Nephron progenitor cell (in vitro differentiated cells): ENCODE measurements at regions not wholly inside any gene's neighbourhood (a gene's known extent, or its start where the extent isn't known, plus 50 kb on each side); places are given as distances from the start of the nearest gene placed in this dataset.

ENCODE experiments used
- DNase-seq: peaks from one replicate; pipeline ENCODE4 v3.0.0; 2021
- H3K27ac Mint-ChIP-seq: 2 replicates; pipeline ENCODE4 v1.8.0; 2021; ENCODE audit warnings: mild to moderate bottlenecking, moderate library complexity, mixed read lengths
- H3K27me3 Mint-ChIP-seq: 2 replicates; pipeline ENCODE4 v1.8.0; 2021; ENCODE audit warnings: mild to moderate bottlenecking, low read depth, mixed read lengths; ENCODE audit not compliant: poor library complexity
- H3K36me3 Mint-ChIP-seq: 2 replicates; pipeline ENCODE4 v1.8.0; 2021; ENCODE audit warnings: low read depth, mixed read lengths
- H3K4me1 Mint-ChIP-seq: 2 replicates; pipeline ENCODE4 v1.8.0; 2021; ENCODE audit warnings: mixed read lengths
- H3K4me3 Mint-ChIP-seq: 2 replicates; pipeline ENCODE4 v1.8.0; 2021; ENCODE audit warnings: mild to moderate bottlenecking, moderate library complexity, mixed read lengths
- H3K9me3 Mint-ChIP-seq: 2 replicates; pipeline ENCODE4 v1.8.0; 2021; ENCODE audit warnings: mild to moderate bottlenecking, moderate library complexity, mixed read lengths
- TF ChIP-seq, protein P1 (sequence below): fragments of 200-600 bp; sonication (generic); IDR thresholded peaks from 2 replicates; pipeline ENCODE4 v1.5.0; 2021; ENCODE audit warnings: antibody characterized with exemption

DNA sequence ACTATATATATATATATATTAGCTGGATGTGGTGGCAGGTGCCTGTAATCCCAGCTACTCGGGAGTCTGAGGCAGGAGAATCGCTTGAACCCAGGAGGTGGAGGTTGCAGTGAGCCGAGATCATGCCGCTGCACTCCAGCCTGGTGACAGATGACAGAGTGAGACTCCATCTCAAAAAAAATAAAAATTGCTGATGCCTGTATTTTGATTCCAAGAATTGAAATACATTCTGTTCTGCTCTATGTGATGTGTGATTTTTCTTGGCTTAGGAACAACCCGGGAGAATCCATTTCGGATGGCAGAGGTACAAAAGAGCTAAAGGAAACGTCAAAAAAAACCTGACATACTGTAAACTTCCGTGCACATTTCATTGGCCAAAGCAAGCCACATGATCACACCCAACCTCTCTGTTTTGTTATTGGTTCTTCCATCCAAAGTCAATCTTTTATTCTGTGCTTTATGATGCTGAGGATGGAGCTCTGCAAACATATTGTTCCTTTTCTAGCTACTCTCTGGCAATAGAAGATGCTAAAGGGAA lies 478.1 kb upstream of the MAP2 start:
- TF ChIP-seq, protein P1, sequence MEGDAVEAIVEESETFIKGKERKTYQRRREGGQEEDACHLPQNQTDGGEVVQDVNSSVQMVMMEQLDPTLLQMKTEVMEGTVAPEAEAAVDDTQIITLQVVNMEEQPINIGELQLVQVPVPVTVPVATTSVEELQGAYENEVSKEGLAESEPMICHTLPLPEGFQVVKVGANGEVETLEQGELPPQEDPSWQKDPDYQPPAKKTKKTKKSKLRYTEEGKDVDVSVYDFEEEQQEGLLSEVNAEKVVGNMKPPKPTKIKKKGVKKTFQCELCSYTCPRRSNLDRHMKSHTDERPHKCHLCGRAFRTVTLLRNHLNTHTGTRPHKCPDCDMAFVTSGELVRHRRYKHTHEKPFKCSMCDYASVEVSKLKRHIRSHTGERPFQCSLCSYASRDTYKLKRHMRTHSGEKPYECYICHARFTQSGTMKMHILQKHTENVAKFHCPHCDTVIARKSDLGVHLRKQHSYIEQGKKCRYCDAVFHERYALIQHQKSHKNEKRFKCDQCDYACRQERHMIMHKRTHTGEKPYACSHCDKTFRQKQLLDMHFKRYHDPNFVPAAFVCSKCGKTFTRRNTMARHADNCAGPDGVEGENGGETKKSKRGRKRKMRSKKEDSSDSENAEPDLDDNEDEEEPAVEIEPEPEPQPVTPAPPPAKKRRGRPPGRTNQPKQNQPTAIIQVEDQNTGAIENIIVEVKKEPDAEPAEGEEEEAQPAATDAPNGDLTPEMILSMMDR = no peak
- no peaks in the 10 kb centered on the region for H3K36me3 Mint-ChIP-seq
- no peak overlapping the region for H3K27ac Mint-ChIP-seq
- no peaks in the 10 kb centered on the region for H3K9me3 Mint-ChIP-seq
- DNase-seq = no peak
- H3K27me3 Mint-ChIP-seq = peaks cover 4% of the 10 kb centered on the region
- no peak overlapping the region for H3K4me3 Mint-ChIP-seq
- H3K4me1 Mint-ChIP-seq = peaks cover 5% of the 10 kb centered on the region

DNA sequence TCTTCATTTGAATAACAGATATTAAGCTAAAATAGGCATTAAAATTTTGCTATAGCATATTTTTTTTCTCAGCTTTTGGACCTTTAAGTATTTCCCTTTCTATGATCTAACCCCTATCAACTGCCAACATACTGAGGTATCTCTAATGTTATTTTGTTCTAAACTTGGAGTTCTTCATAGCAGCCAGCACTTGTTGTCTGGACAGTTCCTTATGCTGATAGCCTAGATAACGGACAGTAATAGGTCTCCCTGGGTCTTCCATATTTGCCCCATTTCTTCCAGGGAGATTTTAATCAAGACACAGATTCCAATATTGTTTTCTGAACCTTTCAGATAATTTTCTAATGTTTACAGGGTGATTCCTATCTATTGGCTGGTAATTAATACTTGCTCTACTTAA lies 475.8 kb upstream of the MAP2 start:
- H3K4me1 Mint-ChIP-seq = peaks cover 5% of the 10 kb centered on the region
- peaks cover 4% of the 10 kb centered on the region for H3K27me3 Mint-ChIP-seq
- TF ChIP-seq, protein P1 = no peak
- DNase-seq = no peak
- H3K36me3 Mint-ChIP-seq = no peaks in the 10 kb centered on the region
- peaks cover 8% of the 10 kb centered on the region for H3K9me3 Mint-ChIP-seq
- H3K4me3 Mint-ChIP-seq = no peak overlapping the region
- no peak overlapping the region for H3K27ac Mint-ChIP-seq

DNA sequence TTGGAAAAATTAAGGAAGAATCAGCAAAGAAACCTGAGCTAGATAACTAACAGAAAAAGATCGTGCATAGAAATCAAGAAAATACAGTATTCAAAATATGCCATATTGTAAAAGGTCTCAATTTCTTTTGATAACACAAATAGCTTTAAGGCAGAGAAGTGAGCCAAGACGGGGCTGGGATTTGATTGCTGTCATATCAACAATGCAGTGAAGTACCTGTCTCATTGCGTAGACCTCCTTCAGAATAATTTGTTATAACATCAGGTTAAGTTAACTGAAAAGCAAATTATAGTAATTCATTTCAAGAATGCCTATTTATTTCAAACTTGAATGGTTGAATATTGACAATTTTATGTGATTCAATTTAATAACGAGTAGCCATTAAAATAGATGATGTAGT lies 453.8 kb upstream of the MAP2 start:
- H3K27me3 Mint-ChIP-seq = no peaks in the 10 kb centered on the region
- H3K4me3 Mint-ChIP-seq = no peak overlapping the region
- H3K36me3 Mint-ChIP-seq = no peaks in the 10 kb centered on the region
- H3K9me3 Mint-ChIP-seq = peaks cover 4% of the 10 kb centered on the region
- H3K4me1 Mint-ChIP-seq = no peaks in the 10 kb centered on the region
- TF ChIP-seq, protein P1 = no peak
- no peak overlapping the region for H3K27ac Mint-ChIP-seq
- DNase-seq = no peak

DNA sequence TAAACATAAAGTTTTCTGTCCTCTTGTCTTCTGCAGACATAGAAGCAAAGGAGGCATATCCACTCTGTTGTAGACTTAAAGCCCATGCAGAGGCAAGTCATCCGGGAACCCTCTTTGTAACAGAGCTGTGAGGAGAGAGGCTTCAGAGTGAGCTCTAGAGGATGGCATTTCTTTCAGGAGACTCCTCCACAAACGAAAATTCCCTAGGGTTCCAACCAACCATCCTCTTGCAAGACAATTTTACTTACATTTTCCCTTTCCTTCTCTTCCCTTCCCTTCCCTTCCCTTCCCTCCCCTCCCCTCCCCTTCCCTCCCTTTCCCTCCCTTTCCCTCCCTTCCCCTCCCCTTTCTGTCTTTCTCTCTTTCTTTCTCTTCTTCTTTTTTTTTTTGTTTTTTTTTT lies 446.3 kb upstream of the MAP2 start:
- TF ChIP-seq, protein P1 = no peak
- no peaks in the 10 kb centered on the region for H3K4me1 Mint-ChIP-seq
- no peaks in the 10 kb centered on the region for H3K36me3 Mint-ChIP-seq
- no peaks in the 10 kb centered on the region for H3K27me3 Mint-ChIP-seq
- H3K9me3 Mint-ChIP-seq = no peaks in the 10 kb centered on the region
- no peak for DNase-seq
- H3K4me3 Mint-ChIP-seq = no peak overlapping the region
- H3K27ac Mint-ChIP-seq = no peak overlapping the region

DNA sequence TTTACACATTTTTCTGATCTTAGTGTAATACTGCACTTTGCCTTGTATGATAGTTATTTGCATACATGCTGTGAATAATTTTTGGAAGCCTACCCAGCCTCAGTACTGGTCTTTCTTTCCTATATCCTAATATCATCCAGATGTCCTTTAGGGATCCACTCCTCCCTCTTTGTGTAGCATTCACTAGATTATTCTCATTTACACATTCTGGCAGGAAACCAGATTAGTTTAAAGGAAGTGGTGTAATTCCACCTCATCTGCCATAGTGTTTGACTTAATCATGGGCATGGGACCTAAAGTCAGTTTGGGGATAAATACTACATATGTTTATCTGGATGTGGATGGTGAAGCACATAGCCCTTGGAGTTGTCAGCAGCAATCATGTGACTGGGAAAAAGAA lies 444.9 kb upstream of the MAP2 start:
- H3K4me1 Mint-ChIP-seq = no peaks in the 10 kb centered on the region
- DNase-seq = no peak
- H3K36me3 Mint-ChIP-seq = no peaks in the 10 kb centered on the region
- H3K27ac Mint-ChIP-seq = no peak overlapping the region
- H3K9me3 Mint-ChIP-seq = no peaks in the 10 kb centered on the region
- no peaks in the 10 kb centered on the region for H3K27me3 Mint-ChIP-seq
- H3K4me3 Mint-ChIP-seq = no peak overlapping the region
- TF ChIP-seq, protein P1 = no peak

DNA sequence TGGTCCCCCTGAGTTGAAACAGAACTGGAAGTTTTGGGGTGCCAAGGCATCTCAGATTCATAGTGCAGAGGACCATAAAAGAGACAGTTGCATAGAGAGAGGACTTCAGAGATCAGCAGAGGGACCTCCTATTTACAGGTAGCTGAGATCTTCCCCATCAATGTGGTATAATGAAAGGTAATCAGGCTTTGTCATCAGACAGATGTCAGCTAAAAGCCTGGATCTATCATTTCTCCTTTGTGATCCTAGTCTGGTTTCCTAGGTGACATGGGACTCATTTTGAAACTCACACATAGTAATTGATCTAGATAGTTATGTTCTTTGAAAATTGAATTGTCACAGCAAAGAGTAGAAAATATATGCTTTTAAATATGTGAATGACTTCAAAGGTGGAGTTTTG lies 443.5 kb upstream of the MAP2 start:
- no peaks in the 10 kb centered on the region for H3K27me3 Mint-ChIP-seq
- H3K36me3 Mint-ChIP-seq = no peaks in the 10 kb centered on the region
- H3K27ac Mint-ChIP-seq = no peak overlapping the region
- TF ChIP-seq, protein P1 = no peak
- H3K4me1 Mint-ChIP-seq = no peaks in the 10 kb centered on the region
- H3K9me3 Mint-ChIP-seq = no peaks in the 10 kb centered on the region
- DNase-seq = no peak
- no peak overlapping the region for H3K4me3 Mint-ChIP-seq
